ENCODE measurements at regions not wholly inside any gene's neighbourhood (a gene's known extent, or its start where the extent isn't known, plus 50 kb on each side); places are given as distances from the start of the nearest gene placed in this dataset.
"Not testable (repeated sequence)": the region's sequence is repeated elsewhere in the genome, so short reads cannot be mapped to it uniquely, and the experiment has no call there.

DNA sequence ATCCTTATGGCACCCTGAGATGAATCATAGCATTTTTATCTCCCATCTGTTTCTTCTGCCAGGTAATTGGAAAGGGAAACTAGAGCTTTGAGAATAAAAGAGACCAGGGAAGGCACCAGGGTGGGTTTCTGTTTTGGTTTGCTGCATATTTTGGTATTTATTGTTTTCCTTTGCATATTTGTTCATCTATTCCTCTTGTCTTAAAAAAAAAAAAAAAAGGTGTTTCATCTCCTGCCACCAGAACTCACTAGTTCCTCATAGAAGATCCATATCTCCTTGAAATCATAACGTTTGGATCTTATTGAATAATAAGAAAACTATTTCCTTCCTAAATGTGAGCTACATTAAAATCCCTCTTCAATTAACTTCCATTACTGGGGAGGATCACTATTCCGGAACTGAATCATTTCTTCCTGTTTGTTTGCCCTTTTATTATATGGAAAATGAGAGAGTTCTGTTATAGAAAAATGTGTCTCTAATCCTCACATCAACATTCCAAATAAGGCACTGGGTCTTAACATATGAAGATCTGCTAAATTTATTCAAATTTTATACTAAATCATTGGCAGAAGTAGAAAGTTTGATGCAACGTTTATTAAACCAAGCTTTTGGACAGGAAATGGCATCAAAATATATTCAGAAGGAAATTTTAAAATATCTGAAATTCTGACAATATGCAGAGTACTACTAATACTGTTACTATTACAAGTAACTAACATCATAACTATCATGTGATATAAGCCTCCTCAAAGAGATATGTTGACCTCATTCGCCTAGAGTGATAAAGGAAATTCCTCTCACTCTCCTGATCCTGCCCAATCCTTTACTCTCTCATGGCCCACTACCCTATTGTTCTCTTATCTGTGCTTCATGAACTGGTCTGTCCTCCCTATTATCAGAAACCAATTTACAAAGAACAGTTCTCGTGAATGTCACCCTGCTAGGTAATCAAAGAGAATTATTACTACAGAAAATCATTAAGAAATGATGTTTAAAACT is 229.4 kb upstream of the RSPO3 start:
- no peak overlapping the region for H3K4me3 ChIP-seq
- no peaks in the 10 kb centered on the region for H3K36me3 ChIP-seq (ENCODE audit: low read depth)
- H3K9me3 ChIP-seq = no peaks in the 10 kb centered on the region
- DNase-seq = no peak
- TF ChIP-seq, protein P1, sequence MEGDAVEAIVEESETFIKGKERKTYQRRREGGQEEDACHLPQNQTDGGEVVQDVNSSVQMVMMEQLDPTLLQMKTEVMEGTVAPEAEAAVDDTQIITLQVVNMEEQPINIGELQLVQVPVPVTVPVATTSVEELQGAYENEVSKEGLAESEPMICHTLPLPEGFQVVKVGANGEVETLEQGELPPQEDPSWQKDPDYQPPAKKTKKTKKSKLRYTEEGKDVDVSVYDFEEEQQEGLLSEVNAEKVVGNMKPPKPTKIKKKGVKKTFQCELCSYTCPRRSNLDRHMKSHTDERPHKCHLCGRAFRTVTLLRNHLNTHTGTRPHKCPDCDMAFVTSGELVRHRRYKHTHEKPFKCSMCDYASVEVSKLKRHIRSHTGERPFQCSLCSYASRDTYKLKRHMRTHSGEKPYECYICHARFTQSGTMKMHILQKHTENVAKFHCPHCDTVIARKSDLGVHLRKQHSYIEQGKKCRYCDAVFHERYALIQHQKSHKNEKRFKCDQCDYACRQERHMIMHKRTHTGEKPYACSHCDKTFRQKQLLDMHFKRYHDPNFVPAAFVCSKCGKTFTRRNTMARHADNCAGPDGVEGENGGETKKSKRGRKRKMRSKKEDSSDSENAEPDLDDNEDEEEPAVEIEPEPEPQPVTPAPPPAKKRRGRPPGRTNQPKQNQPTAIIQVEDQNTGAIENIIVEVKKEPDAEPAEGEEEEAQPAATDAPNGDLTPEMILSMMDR (IDR thresholded peaks at IDR 0.05) = no peak
- no peak for ATAC-seq
- H3K4me1 ChIP-seq (ENCODE audit: low read depth) = no peaks in the 10 kb centered on the region
- intact Hi-C loops (cut with DNase I, micrococcal nuclease) = no loop called here

DNA sequence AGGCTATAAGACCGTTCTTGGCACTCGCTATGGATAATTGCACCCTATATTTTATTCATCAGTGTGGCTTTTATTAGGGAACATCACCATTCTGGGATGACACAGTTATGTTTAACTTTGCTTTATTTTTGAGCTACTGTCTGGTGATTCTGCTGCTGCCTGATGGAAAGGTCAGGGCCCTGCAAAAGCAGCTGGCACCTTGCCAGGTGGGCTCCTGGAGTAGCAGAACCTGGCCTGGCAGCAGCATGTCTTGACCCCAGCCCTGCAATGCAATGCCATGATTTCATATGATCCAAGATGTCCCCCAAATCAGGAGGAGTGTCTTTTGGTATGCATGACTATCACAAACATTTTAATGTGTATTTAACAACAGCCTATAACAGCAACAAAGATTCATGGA is 228.4 kb upstream of the RSPO3 start:
- Histone ChIP-seq H3K4me1 (ENCODE audit: low read depth) (no peaks in the 10 kb centered on the region), H3K36me3 (ENCODE audit: low read depth) (no peaks in the 10 kb centered on the region), H3K4me3 (no peak overlapping the region), H3K9me3 (no peaks in the 10 kb centered on the region)
- intact Hi-C loops (cut with DNase I, micrococcal nuclease) = no loop called here
- TF ChIP-seq, protein P1 (IDR thresholded peaks at IDR 0.05) = no peak
- DNase-seq = no peak
- ATAC-seq = no peak

DNA sequence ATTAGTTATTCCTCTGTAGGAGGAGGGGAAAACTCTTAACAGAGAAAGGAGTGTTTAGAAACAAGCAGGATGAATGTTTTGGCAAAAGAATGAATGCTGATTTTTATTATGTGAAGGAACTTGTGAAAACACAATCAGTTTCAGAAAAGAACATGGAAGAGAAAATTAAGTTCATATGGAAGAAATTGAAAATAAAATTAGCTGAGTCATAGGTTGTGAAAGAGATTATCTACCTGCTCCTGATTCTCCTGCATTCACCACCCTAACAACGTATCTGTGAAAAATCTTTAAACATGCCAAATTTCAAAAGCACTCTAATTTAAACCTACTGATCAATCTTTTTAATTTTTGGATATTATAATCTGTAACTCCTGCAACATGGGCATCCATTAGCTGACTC is 227.3 kb upstream of the RSPO3 start:
- no peaks in the 10 kb centered on the region for H3K4me1 ChIP-seq (ENCODE audit: low read depth)
- ATAC-seq (no peak), DNase-seq (no peak)
- intact Hi-C loops (cut with DNase I, micrococcal nuclease) = no loop called here
- no peaks in the 10 kb centered on the region for H3K36me3 ChIP-seq (ENCODE audit: low read depth)
- no peaks in the 10 kb centered on the region for H3K9me3 ChIP-seq
- H3K4me3 ChIP-seq = no peak overlapping the region
- TF ChIP-seq, protein P1 (IDR thresholded peaks at IDR 0.05) = no peak

DNA sequence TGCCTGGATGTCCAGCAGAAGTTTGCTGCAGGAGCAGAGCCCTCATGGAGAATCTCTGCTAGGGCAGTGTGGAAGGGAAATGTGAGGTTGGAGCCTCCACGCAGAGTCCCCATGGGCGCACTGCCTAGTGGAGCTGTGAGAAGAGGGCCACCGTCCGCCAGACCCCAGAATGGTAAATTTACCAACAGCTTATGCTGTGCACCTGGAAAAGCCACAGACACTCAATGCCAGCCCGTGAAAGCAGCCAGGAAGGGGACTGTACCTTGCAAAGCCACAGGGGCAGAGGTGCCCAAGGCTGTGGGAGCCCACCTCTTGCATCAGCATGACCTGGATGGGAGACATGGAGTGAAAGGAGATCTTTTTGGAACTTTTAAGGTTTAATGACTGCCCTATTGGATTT is 225.6 kb upstream of the RSPO3 start:
- H3K4me3 ChIP-seq; H3K4me1 ChIP-seq (ENCODE audit: low read depth); H3K36me3 ChIP-seq (ENCODE audit: low read depth); ATAC-seq; intact Hi-C loops (cut with DNase I, micrococcal nuclease); DNase-seq; H3K9me3 ChIP-seq: not testable (repeated sequence)

DNA sequence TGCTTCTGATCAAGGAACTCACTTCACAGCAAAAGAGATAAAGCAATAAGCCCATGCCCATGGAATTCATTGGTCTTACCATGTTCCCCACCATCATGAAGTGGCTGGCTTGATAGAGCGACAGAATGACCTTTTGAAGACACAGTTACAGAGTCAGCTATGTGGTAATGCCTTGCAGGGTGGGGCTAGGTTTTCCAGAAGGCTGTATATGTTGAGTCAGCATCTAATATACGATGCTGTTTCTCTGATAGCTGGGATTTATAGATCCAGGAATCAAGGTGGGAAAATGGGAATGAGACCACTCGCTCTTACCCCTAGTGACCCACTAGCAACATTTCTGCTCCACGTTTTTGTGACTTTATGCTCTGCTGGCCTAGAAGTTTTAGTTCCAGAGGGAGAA is 220.7 kb upstream of the RSPO3 start:
- Histone ChIP-seq H3K9me3 (no peaks in the 10 kb centered on the region), H3K4me3 (no peak overlapping the region), H3K36me3 (ENCODE audit: low read depth) (no peaks in the 10 kb centered on the region), H3K4me1 (ENCODE audit: low read depth) (no peaks in the 10 kb centered on the region)
- TF ChIP-seq, protein P1 (IDR thresholded peaks at IDR 0.05) = no peak
- DNase-seq (no peak), ATAC-seq (no peak)
- intact Hi-C loops (cut with DNase I, micrococcal nuclease) = no loop called here

DNA sequence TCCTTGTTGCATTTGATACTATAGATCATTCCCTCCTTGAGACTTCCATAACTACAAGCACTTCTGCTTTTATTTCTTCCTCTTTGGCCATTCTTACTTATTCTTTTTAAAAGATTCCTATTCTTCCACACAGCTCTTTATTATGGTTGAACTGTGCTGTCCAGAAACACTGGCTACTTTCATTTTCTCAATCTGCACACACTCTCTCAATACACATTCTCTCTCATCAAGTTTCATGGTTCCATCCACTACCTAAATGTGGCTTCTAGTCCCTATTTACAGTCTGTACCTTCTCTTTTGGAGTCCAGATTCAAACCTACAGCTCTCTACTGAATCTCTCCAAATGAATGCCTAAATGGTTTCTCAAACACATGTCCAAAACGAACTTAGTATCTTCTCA is 214.3 kb upstream of the RSPO3 start:
- intact Hi-C loops (cut with DNase I, micrococcal nuclease) = no loop called here
- no peaks in the 10 kb centered on the region for H3K9me3 ChIP-seq
- no peak for ATAC-seq
- TF ChIP-seq, protein P1 (IDR thresholded peaks at IDR 0.05) = no peak
- DNase-seq = no peak
- H3K36me3 ChIP-seq (ENCODE audit: low read depth) = no peaks in the 10 kb centered on the region
- no peak overlapping the region for H3K4me3 ChIP-seq
- no peaks in the 10 kb centered on the region for H3K4me1 ChIP-seq (ENCODE audit: low read depth)
